ENCODE measurements at regions not wholly inside any gene's neighbourhood (a gene's known extent, or its start where the extent isn't known, plus 50 kb on each side); places are given as distances from the start of the nearest gene placed in this dataset.

DNA sequence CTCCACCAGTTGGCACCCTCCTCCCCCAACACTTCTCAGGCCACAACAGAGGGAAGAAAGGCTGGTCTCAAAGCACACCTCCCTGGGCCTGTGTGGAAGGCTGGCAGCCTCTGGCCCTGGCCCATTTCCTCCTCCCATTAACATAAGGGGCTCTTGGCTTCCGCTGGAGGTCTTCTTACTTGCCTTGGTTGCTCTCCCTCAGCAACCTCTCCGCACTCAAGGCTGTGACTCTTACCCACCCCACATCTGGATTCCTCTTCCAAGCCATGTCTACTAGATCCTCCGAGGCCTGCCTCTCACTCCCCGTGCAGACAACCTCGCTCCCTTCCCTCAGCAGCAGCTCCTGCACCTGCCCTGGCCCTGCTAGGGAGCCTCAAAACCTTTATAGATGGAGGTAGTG is 76.7 kb upstream of the PRNP start:
- TF ChIP-seq, protein P1, sequence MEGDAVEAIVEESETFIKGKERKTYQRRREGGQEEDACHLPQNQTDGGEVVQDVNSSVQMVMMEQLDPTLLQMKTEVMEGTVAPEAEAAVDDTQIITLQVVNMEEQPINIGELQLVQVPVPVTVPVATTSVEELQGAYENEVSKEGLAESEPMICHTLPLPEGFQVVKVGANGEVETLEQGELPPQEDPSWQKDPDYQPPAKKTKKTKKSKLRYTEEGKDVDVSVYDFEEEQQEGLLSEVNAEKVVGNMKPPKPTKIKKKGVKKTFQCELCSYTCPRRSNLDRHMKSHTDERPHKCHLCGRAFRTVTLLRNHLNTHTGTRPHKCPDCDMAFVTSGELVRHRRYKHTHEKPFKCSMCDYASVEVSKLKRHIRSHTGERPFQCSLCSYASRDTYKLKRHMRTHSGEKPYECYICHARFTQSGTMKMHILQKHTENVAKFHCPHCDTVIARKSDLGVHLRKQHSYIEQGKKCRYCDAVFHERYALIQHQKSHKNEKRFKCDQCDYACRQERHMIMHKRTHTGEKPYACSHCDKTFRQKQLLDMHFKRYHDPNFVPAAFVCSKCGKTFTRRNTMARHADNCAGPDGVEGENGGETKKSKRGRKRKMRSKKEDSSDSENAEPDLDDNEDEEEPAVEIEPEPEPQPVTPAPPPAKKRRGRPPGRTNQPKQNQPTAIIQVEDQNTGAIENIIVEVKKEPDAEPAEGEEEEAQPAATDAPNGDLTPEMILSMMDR (IDR thresholded peaks at IDR 0.05) = no peak
- TF ChIP-seq POLR2A (IDR thresholded peaks at IDR 0.05) = no peak

All from uterus (tissue), 2 donors.